Smooth muscle cell (in vitro differentiated cells): ENCODE measurements at regions not wholly inside any gene's neighbourhood (a gene's known extent, or its start where the extent isn't known, plus 50 kb on each side); places are given as distances from the start of the nearest gene placed in this dataset.

Experiments used
- DNase-seq: peaks from one replicate; lab custom pipeline; 2025; ENCODE audit not compliant: unreplicated experiment; lab: John Stamatoyannopoulos, UW
- H2AFZ ChIP-seq: fragments of 200-600 bp; sonication (generic); 2 replicates; pipeline ENCODE4 v1.6.0; 2016; ENCODE audit warnings: antibody characterized with exemption, low read depth, mild to moderate bottlenecking
- H3F3A ChIP-seq: fragments of 200-600 bp; sonication (generic); 2 replicates; pipeline ENCODE4 v1.6.0; 2017; ENCODE audit warnings: antibody characterized with exemption, low read depth
- H3K27ac ChIP-seq: fragments of 200-600 bp; sonication (generic); 2 replicates; pipeline ENCODE4 v1.5.1; 2016; ENCODE audit warnings: low read depth, mild to moderate bottlenecking
- H3K27me3 ChIP-seq: fragments of 200-600 bp; sonication (generic); 2 replicates; pipeline ENCODE4 v1.6.1; 2016; ENCODE audit warnings: low read depth, mild to moderate bottlenecking
- H3K36me3 ChIP-seq: fragments of 200-600 bp; sonication (generic); 2 replicates; pipeline ENCODE4 v1.5.1; 2016; ENCODE audit warnings: low read depth
- H3K4me1 ChIP-seq: fragments of 200-600 bp; sonication (generic); 2 replicates; pipeline ENCODE4 v1.5.1; 2016; ENCODE audit warnings: low read depth
- H3K4me2 ChIP-seq: fragments of 200-600 bp; sonication (generic); 2 replicates; pipeline ENCODE4 v1.6.0; 2016; ENCODE audit warnings: mild to moderate bottlenecking
- H3K4me3 ChIP-seq: fragments of 200-600 bp; sonication (generic); 2 replicates; pipeline ENCODE4 v1.5.1; 2016; ENCODE audit warnings: mild to moderate bottlenecking
- H3K79me2 ChIP-seq: fragments of 200-600 bp; sonication (generic); 2 replicates; pipeline ENCODE4 v1.6.0; 2016; ENCODE audit warnings: low read depth, mild to moderate bottlenecking
- H3K9ac ChIP-seq: fragments of 200-600 bp; sonication (generic); 2 replicates; pipeline ENCODE4 v1.6.0; 2016; ENCODE audit warnings: low read depth
- H3K9me3 ChIP-seq: fragments of 200-600 bp; sonication (generic); replicated peaks from 2 replicates; pipeline ENCODE4 v1.5.1; 2016; ENCODE audit warnings: low read depth
- H4K20me1 ChIP-seq: fragments of 200-600 bp; sonication (generic); 2 replicates; pipeline ENCODE4 v1.6.0; 2016; ENCODE audit warnings: low read depth
- WGBS: methylation state at CpG from one replicate; pipeline ENCODE4 v1.1.7; 2016; ENCODE audit warnings: low lambda C conversion rate; 5-methylcytosine and 5-hydroxymethylcytosine counted together
- TF ChIP-seq, protein P1 (sequence below): fragments of 200-600 bp; sonication (generic); IDR thresholded peaks from 2 replicates; pipeline ENCODE4 v1.5.1; 2017; ENCODE audit warnings: borderline replicate concordance, mild to moderate bottlenecking, antibody characterized with exemption; ENCODE audit not compliant: insufficient read depth, poor library complexity, severe bottlenecking

DNA sequence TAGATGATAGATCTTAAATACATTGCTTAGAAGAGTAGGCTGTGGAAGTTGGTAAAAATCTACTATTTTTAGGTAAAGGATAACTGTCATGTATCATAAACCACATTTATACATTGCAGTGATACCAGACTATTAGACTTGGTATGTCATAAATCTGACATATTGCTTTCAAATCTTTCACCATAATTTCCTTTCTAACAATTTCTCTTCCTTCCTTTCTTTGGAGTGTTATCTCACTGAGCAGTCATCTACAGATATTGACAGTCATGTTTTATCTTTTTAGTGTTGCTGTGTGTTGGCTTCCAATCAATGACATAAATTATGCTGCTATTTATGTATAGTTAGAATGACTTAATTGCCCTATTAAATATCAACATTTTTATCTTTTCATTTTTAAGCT, 588.7 kb downstream of the TUSC7 start:
- Histone ChIP-seq H3K9ac (no peak overlapping the region), H4K20me1 (no peaks in the 10 kb centered on the region), H3K27ac (no peak overlapping the region), H3K36me3 (no peaks in the 10 kb centered on the region), H3K4me2 (no peak overlapping the region), H3K4me1 (no peaks in the 10 kb centered on the region), H3K79me2 (no peaks in the 10 kb centered on the region), H2AFZ (no peak overlapping the region), H3K27me3 (no peaks in the 10 kb centered on the region), H3K4me3 (no peak overlapping the region), H3F3A (no peaks in the 10 kb centered on the region), H3K9me3 (no peaks in the 10 kb centered on the region)
- no peak for DNase-seq
- TF ChIP-seq, protein P1, sequence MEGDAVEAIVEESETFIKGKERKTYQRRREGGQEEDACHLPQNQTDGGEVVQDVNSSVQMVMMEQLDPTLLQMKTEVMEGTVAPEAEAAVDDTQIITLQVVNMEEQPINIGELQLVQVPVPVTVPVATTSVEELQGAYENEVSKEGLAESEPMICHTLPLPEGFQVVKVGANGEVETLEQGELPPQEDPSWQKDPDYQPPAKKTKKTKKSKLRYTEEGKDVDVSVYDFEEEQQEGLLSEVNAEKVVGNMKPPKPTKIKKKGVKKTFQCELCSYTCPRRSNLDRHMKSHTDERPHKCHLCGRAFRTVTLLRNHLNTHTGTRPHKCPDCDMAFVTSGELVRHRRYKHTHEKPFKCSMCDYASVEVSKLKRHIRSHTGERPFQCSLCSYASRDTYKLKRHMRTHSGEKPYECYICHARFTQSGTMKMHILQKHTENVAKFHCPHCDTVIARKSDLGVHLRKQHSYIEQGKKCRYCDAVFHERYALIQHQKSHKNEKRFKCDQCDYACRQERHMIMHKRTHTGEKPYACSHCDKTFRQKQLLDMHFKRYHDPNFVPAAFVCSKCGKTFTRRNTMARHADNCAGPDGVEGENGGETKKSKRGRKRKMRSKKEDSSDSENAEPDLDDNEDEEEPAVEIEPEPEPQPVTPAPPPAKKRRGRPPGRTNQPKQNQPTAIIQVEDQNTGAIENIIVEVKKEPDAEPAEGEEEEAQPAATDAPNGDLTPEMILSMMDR, result no peak

DNA sequence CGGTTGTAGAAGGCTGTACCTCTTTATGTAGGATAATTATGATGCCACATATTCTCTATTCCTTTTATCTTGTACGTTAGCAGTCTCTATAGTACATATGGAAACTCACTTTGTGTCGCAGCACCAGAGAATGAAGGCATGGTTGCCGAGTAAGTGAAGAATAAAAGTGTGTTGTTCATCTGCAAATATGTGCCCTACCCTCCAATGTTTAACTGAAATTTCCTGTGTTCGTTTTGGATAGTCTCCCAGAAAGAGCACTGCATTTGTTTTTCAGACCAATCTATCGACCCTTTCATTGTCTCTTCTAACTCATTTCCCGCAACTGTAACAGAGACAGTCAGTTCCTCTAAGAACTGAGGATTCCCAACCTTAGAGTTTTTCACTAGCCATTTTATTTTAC, 592.8 kb downstream of the TUSC7 start:
- WGBS, result 92% methylated on average over 7 of the region's 7 CpGs
- Histone ChIP-seq H3K27ac (no peak overlapping the region), H3K9ac (no peak overlapping the region), H3K9me3 (no peaks in the 10 kb centered on the region), H3F3A (no peaks in the 10 kb centered on the region), H3K4me3 (no peak overlapping the region), H2AFZ (no peak overlapping the region), H3K4me1 (no peaks in the 10 kb centered on the region), H3K4me2 (no peak overlapping the region), H3K36me3 (no peaks in the 10 kb centered on the region), H3K79me2 (no peaks in the 10 kb centered on the region), H3K27me3 (no peaks in the 10 kb centered on the region), H4K20me1 (no peaks in the 10 kb centered on the region)
- no peak for DNase-seq
- TF ChIP-seq, protein P1, result no peak

DNA sequence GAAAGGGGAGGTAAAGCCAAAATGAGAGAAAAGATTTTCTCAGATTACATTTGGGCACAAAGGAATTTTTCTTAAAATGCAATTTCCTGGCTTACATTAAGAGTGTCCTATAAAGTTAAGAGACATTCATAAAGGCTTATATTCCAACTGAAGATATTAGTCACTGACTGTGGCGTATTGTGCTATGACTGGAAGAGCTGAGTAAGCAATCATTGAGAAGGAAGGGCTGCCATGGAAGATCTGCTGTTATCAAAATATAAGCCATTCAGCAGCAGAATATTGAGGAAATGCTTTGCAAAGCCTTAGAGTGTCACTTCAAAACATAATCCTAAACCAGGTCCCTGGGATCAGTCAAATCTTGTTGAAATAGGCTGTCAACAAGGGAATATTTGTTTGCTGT, 593.9 kb downstream of the TUSC7 start:
- no peaks in the 10 kb centered on the region for H3K27me3 ChIP-seq
- H3K4me3 ChIP-seq, result no peak overlapping the region
- H4K20me1 ChIP-seq, result no peaks in the 10 kb centered on the region
- no peak for DNase-seq
- no peaks in the 10 kb centered on the region for H3K4me1 ChIP-seq
- H3K9ac ChIP-seq, result no peak overlapping the region
- no peaks in the 10 kb centered on the region for H3F3A ChIP-seq
- no peaks in the 10 kb centered on the region for H3K36me3 ChIP-seq
- peak overlapping the region; percentile 46 for H3K27ac ChIP-seq
- H3K4me2 ChIP-seq, result peak overlapping the region; percentile 27
- TF ChIP-seq, protein P1, result no peak
- H3K9me3 ChIP-seq, result no peaks in the 10 kb centered on the region
- no peak overlapping the region for H2AFZ ChIP-seq
- H3K79me2 ChIP-seq, result no peaks in the 10 kb centered on the region
- 33% methylated on average over 1 of the region's 1 CpG for WGBS

DNA sequence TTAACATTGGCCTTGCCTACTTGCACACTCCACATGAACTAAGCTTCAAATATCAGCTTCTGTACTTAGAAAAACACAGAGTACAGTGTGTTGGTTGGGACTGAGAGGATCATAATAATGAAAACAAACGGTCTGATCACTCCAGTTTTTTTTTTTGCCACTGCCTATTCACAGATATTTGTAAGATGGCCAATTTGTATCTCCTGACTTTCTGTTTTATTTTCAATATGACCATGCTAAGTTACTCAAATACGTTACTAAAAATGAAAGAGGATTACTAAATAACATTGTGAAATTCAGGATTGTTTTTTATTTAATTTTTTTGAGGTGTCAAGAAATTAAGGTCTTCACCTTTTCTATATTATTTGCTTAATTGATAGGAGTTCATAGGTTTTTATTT, 595.1 kb downstream of the TUSC7 start:
- Histone ChIP-seq H4K20me1 (no peaks in the 10 kb centered on the region), H3K4me2 (no peak overlapping the region), H3K9ac (no peak overlapping the region), H3K4me3 (no peak overlapping the region), H3F3A (no peaks in the 10 kb centered on the region), H3K27me3 (no peaks in the 10 kb centered on the region), H3K4me1 (no peaks in the 10 kb centered on the region), H3K27ac (no peak overlapping the region), H3K9me3 (no peaks in the 10 kb centered on the region), H3K79me2 (no peaks in the 10 kb centered on the region), H3K36me3 (no peaks in the 10 kb centered on the region), H2AFZ (no peak overlapping the region)
- no peak for DNase-seq
- WGBS, result 76% methylated on average over 2 of the region's 2 CpGs
- TF ChIP-seq, protein P1, result no peak
